IPS-15b (cell line): ENCODE measurements at regions not wholly inside any gene's neighbourhood (a gene's known extent, or its start where the extent isn't known, plus 50 kb on each side); places are given as distances from the start of the nearest gene placed in this dataset.
"Not testable (repeated sequence)": the region's sequence is repeated elsewhere in the genome, so short reads cannot be mapped to it uniquely, and the experiment has no call there.

Source experiments
- H3K27me3 ChIP-seq: one replicate; pipeline ENCODE4 v1.6.1; 2013; ENCODE audit warnings: low read length; ENCODE audit not compliant: control insufficient read depth, insufficient read depth
- H3K36me3 ChIP-seq: one replicate; pipeline ENCODE4 v1.6.1; 2013; ENCODE audit warnings: low read length; ENCODE audit not compliant: control insufficient read depth, insufficient read depth
- H3K4me1 ChIP-seq: one replicate; pipeline ENCODE4 v1.6.1; 2013; ENCODE audit warnings: mild to moderate bottlenecking, low read length; ENCODE audit not compliant: control insufficient read depth, insufficient read depth
- H3K4me3 ChIP-seq: one replicate; pipeline ENCODE4 v1.5.1; 2013; ENCODE audit warnings: low read depth, low read length
- H3K9ac ChIP-seq: one replicate; pipeline ENCODE4 v1.6.1; 2013; ENCODE audit warnings: low read depth, mild to moderate bottlenecking, low read length
- H3K9me3 ChIP-seq: one replicate; pipeline ENCODE4 v1.6.1; 2013; ENCODE audit warnings: mild to moderate bottlenecking, low read length; ENCODE audit not compliant: control insufficient read depth, insufficient read depth

GRCh38 chr5:152730176-152730575 lies 325.1 kb upstream of the NMUR2 start:
- Histone ChIP-seq H3K4me1 (no peaks in the 10 kb centered on the region), H3K4me3 (no peak overlapping the region), H3K27me3 (no peaks in the 10 kb centered on the region), H3K9me3 (no peaks in the 10 kb centered on the region), H3K36me3 (no peaks in the 10 kb centered on the region), H3K9ac (no peak overlapping the region)

GRCh38 chr5:152736906-152737305 lies 331.8 kb upstream of the NMUR2 start:
- no peaks in the 10 kb centered on the region for H3K9me3 ChIP-seq
- H3K4me3 ChIP-seq: no peak overlapping the region
- H3K4me1 ChIP-seq: no peaks in the 10 kb centered on the region
- H3K36me3 ChIP-seq: no peaks in the 10 kb centered on the region
- no peaks in the 10 kb centered on the region for H3K27me3 ChIP-seq
- H3K9ac ChIP-seq: no peak overlapping the region

GRCh38 chr5:152739916-152740315 lies 334.8 kb upstream of the NMUR2 start:
- Histone ChIP-seq H3K36me3 (no peaks in the 10 kb centered on the region), H3K4me1 (no peaks in the 10 kb centered on the region), H3K4me3 (no peak overlapping the region), H3K9ac (no peak overlapping the region), H3K27me3 (no peaks in the 10 kb centered on the region), H3K9me3 (no peaks in the 10 kb centered on the region)

- not testable (repeated sequence) for H3K9me3 ChIP-seq, H3K4me3 ChIP-seq, H3K27me3 ChIP-seq, H3K9ac ChIP-seq, H3K36me3 ChIP-seq, H3K4me1 ChIP-seq
These were observed 336.0 kb upstream of the NMUR2 start for GRCh38 chr5:152741126-152741525.

GRCh38 chr5:152787709-152788217 lies 382.7 kb upstream of the NMUR2 start:
- H3K4me3 ChIP-seq, H3K27me3 ChIP-seq, H3K9me3 ChIP-seq, H3K4me1 ChIP-seq, H3K36me3 ChIP-seq, H3K9ac ChIP-seq: not testable (repeated sequence)

- no peaks in the 10 kb centered on the region for H3K9me3 ChIP-seq
- H3K36me3 ChIP-seq: no peaks in the 10 kb centered on the region
- no peaks in the 10 kb centered on the region for H3K4me1 ChIP-seq
- H3K27me3 ChIP-seq: no peaks in the 10 kb centered on the region
- H3K4me3 ChIP-seq: no peak overlapping the region
- H3K9ac ChIP-seq: no peak overlapping the region
These were observed 396.8 kb upstream of the NMUR2 start for GRCh38 chr5:152801886-152802285.

GRCh38 chr5:152804179-152804578 lies 399.1 kb upstream of the NMUR2 start:
- Histone ChIP-seq H3K9ac (no peak overlapping the region), H3K9me3 (no peaks in the 10 kb centered on the region), H3K4me1 (no peaks in the 10 kb centered on the region), H3K4me3 (no peak overlapping the region), H3K27me3 (no peaks in the 10 kb centered on the region), H3K36me3 (no peaks in the 10 kb centered on the region)

GRCh38 chr5:152811988-152812387 lies 406.9 kb upstream of the NMUR2 start:
- Histone ChIP-seq H3K36me3 (no peaks in the 10 kb centered on the region), H3K4me1 (no peaks in the 10 kb centered on the region), H3K9me3 (no peaks in the 10 kb centered on the region), H3K9ac (no peak overlapping the region), H3K27me3 (no peaks in the 10 kb centered on the region), H3K4me3 (no peak overlapping the region)

GRCh38 chr5:152813526-152813925 lies 408.4 kb upstream of the NMUR2 start:
- H3K9ac ChIP-seq: no peak overlapping the region
- H3K9me3 ChIP-seq: no peaks in the 10 kb centered on the region
- H3K4me3 ChIP-seq: no peak overlapping the region
- no peaks in the 10 kb centered on the region for H3K36me3 ChIP-seq
- H3K4me1 ChIP-seq: no peaks in the 10 kb centered on the region
- no peaks in the 10 kb centered on the region for H3K27me3 ChIP-seq

GRCh38 chr5:152819891-152820290 lies 414.8 kb upstream of the NMUR2 start:
- no peak overlapping the region for H3K9ac ChIP-seq
- H3K27me3 ChIP-seq: no peaks in the 10 kb centered on the region
- H3K4me1 ChIP-seq: no peaks in the 10 kb centered on the region
- no peaks in the 10 kb centered on the region for H3K36me3 ChIP-seq
- no peak overlapping the region for H3K4me3 ChIP-seq
- no peaks in the 10 kb centered on the region for H3K9me3 ChIP-seq

GRCh38 chr5:152824316-152824715 lies 419.2 kb upstream of the NMUR2 start:
- Histone ChIP-seq H3K36me3 (no peaks in the 10 kb centered on the region), H3K27me3 (no peaks in the 10 kb centered on the region), H3K4me3 (no peak overlapping the region), H3K9ac (no peak overlapping the region), H3K9me3 (no peaks in the 10 kb centered on the region), H3K4me1 (no peaks in the 10 kb centered on the region)

- Histone ChIP-seq H3K36me3 (no peaks in the 10 kb centered on the region), H3K4me1 (no peaks in the 10 kb centered on the region), H3K9me3 (no peaks in the 10 kb centered on the region), H3K27me3 (no peaks in the 10 kb centered on the region), H3K4me3 (no peak overlapping the region), H3K9ac (no peak overlapping the region)
These were observed 433.2 kb upstream of the NMUR2 start for GRCh38 chr5:152838241-152838786.
